ENCODE measurements at regions not wholly inside any gene's neighbourhood (a gene's known extent, or its start where the extent isn't known, plus 50 kb on each side); places are given as distances from the start of the nearest gene placed in this dataset.

- Histone ChIP-seq H3K4me1 (ENCODE audit: insufficient read depth, low read length) (no peaks in the 10 kb centered on the region), H3K27me3 (ENCODE audit: insufficient read depth, low read length) (no peaks in the 10 kb centered on the region), H3K36me3 (ENCODE audit: insufficient read depth, low read length) (no peaks in the 10 kb centered on the region), H3K4me2 (ENCODE audit: low read length) (no peak overlapping the region), H3K9ac (ENCODE audit: low read length) (no peak overlapping the region), H3K9me3 (ENCODE audit: insufficient read depth, low read depth, low read length) (no peaks in the 10 kb centered on the region), H3K27ac (ENCODE audit: low read depth, low read length) (no peak overlapping the region), H3K4me3 (ENCODE audit: insufficient read depth, low read depth, low read length) (no peak overlapping the region), H2AFZ (ENCODE audit: low read depth, low read length) (no peak overlapping the region), H3K79me2 (ENCODE audit: insufficient read depth, low read length) (no peaks in the 10 kb centered on the region), H4K20me1 (ENCODE audit: insufficient read depth, low read length) (no peaks in the 10 kb centered on the region)
- H3K4me1 Mint-ChIP-seq (ENCODE audit: low read depth, unreplicated experiment) = peaks cover 3% of the 10 kb centered on the region
- H3K9me3 Mint-ChIP-seq (ENCODE audit: unreplicated experiment) = no peaks in the 10 kb centered on the region
- no peak for FAIRE-seq
- TF ChIP-seq EZH2 (IDR thresholded peaks at IDR 0.05; ENCODE audit: insufficient read depth, low read length) = no peak
- TF ChIP-seq, protein P1, sequence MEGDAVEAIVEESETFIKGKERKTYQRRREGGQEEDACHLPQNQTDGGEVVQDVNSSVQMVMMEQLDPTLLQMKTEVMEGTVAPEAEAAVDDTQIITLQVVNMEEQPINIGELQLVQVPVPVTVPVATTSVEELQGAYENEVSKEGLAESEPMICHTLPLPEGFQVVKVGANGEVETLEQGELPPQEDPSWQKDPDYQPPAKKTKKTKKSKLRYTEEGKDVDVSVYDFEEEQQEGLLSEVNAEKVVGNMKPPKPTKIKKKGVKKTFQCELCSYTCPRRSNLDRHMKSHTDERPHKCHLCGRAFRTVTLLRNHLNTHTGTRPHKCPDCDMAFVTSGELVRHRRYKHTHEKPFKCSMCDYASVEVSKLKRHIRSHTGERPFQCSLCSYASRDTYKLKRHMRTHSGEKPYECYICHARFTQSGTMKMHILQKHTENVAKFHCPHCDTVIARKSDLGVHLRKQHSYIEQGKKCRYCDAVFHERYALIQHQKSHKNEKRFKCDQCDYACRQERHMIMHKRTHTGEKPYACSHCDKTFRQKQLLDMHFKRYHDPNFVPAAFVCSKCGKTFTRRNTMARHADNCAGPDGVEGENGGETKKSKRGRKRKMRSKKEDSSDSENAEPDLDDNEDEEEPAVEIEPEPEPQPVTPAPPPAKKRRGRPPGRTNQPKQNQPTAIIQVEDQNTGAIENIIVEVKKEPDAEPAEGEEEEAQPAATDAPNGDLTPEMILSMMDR (IDR thresholded peaks at IDR 0.05; ENCODE audit: insufficient read depth, low read depth, low read length) = no peak
- H3K27ac Mint-ChIP-seq (ENCODE audit: unreplicated experiment) = no peak overlapping the region
- H3K4me3 Mint-ChIP-seq (ENCODE audit: unreplicated experiment) = no peak overlapping the region
- peaks cover 7% of the 10 kb centered on the region for H3K27me3 Mint-ChIP-seq (ENCODE audit: low read depth, unreplicated experiment)
- H3K36me3 Mint-ChIP-seq (ENCODE audit: low read depth, unreplicated experiment) = no peaks in the 10 kb centered on the region
- DNase-seq (ENCODE audit: low read depth) = no peak
Observed at GRCh38 chr1:58288624-58289142, 257.8 kb downstream of the OMA1 start.

DNA sequence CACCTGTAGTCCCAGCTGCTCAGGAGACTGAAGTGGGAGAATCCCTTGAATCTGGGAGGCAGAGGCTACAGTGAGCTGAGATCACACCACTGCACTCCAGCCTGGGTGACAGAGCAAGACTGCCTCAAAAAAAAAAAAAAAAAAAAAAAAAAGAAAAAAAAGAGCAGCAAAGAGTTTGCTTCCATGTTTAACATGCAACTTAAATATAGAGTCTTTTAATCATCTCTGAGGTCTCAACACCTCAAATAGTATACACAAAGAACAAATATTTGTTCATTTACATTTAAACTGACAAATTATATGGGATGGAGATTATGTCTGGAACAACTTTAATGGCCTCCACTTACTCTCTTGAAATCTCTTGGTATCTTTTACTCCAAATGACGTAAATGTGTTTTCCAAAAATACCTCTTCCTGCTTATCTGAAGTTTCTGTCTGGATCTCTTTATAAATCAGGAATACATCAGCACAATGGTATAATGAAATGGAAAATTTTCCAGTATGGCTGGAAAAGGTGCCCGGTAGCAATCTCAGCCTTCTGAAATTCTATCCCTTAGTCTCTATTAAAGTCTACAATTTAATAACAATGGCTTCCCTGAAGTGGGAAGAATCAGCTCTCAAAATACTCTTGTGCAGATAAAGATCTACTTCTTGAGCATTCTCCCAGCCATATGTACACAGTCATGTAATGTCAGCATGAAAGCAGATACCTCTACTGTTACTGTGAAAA lies 258.5 kb downstream of the OMA1 start:
- Histone ChIP-seq H3K4me1 (ENCODE audit: insufficient read depth, low read length) (no peaks in the 10 kb centered on the region), H3K36me3 (ENCODE audit: insufficient read depth, low read length) (no peaks in the 10 kb centered on the region), H3K79me2 (ENCODE audit: insufficient read depth, low read length) (no peaks in the 10 kb centered on the region), H3K4me2 (ENCODE audit: low read length) (no peak overlapping the region), H3K27me3 (ENCODE audit: insufficient read depth, low read length) (no peaks in the 10 kb centered on the region), H2AFZ (ENCODE audit: low read depth, low read length) (no peak overlapping the region), H3K9ac (ENCODE audit: low read length) (no peak overlapping the region), H3K9me3 (ENCODE audit: insufficient read depth, low read depth, low read length) (no peaks in the 10 kb centered on the region), H3K27ac (ENCODE audit: low read depth, low read length) (no peak overlapping the region), H3K4me3 (ENCODE audit: insufficient read depth, low read depth, low read length) (no peak overlapping the region), H4K20me1 (ENCODE audit: insufficient read depth, low read length) (no peaks in the 10 kb centered on the region)
- Mint-ChIP-seq H3K36me3 (ENCODE audit: low read depth, unreplicated experiment) (no peaks in the 10 kb centered on the region), H3K4me3 (ENCODE audit: unreplicated experiment) (no peak overlapping the region), H3K9me3 (ENCODE audit: unreplicated experiment) (no peaks in the 10 kb centered on the region), H3K27ac (ENCODE audit: unreplicated experiment) (no peak overlapping the region), H3K4me1 (ENCODE audit: low read depth, unreplicated experiment) (peaks cover 5% of the 10 kb centered on the region), H3K27me3 (ENCODE audit: low read depth, unreplicated experiment) (peaks cover 7% of the 10 kb centered on the region)
- FAIRE-seq = peak; percentile 5
- no peak for DNase-seq (ENCODE audit: low read depth)
- TF ChIP-seq EZH2 (IDR thresholded peaks at IDR 0.05; ENCODE audit: insufficient read depth, low read length) = no peak
- TF ChIP-seq, protein P1 (IDR thresholded peaks at IDR 0.05; ENCODE audit: insufficient read depth, low read depth, low read length) = no peak

GRCh38 chr1:58284225-58284510 lies 262.4 kb downstream of the OMA1 start:
- H3K27ac Mint-ChIP-seq (ENCODE audit: unreplicated experiment) = no peak overlapping the region
- Histone ChIP-seq H3K4me2 (ENCODE audit: low read length) (no peak overlapping the region), H4K20me1 (ENCODE audit: insufficient read depth, low read length) (no peaks in the 10 kb centered on the region), H3K36me3 (ENCODE audit: insufficient read depth, low read length) (no peaks in the 10 kb centered on the region), H3K27me3 (ENCODE audit: insufficient read depth, low read length) (no peaks in the 10 kb centered on the region), H3K27ac (ENCODE audit: low read depth, low read length) (no peak overlapping the region), H3K9me3 (ENCODE audit: insufficient read depth, low read depth, low read length) (no peaks in the 10 kb centered on the region), H3K9ac (ENCODE audit: low read length) (no peak overlapping the region), H2AFZ (ENCODE audit: low read depth, low read length) (no peak overlapping the region), H3K79me2 (ENCODE audit: insufficient read depth, low read length) (no peaks in the 10 kb centered on the region), H3K4me1 (ENCODE audit: insufficient read depth, low read length) (no peaks in the 10 kb centered on the region), H3K4me3 (ENCODE audit: insufficient read depth, low read depth, low read length) (no peak overlapping the region)
- DNase-seq (ENCODE audit: low read depth) (no peak), FAIRE-seq (no peak)
- peaks cover 4% of the 10 kb centered on the region for H3K4me1 Mint-ChIP-seq (ENCODE audit: low read depth, unreplicated experiment)
- no peak overlapping the region for H3K4me3 Mint-ChIP-seq (ENCODE audit: unreplicated experiment)
- TF ChIP-seq, protein P1 (IDR thresholded peaks at IDR 0.05; ENCODE audit: insufficient read depth, low read depth, low read length) = no peak
- TF ChIP-seq EZH2 (IDR thresholded peaks at IDR 0.05; ENCODE audit: insufficient read depth, low read length) = no peak
- H3K9me3 Mint-ChIP-seq (ENCODE audit: unreplicated experiment) = no peaks in the 10 kb centered on the region
- H3K36me3 Mint-ChIP-seq (ENCODE audit: low read depth, unreplicated experiment) = no peaks in the 10 kb centered on the region
- peaks cover 4% of the 10 kb centered on the region for H3K27me3 Mint-ChIP-seq (ENCODE audit: low read depth, unreplicated experiment)

Measured in astrocyte (in vitro differentiated cells and primary cell).